Stimulated activated naive CD4-positive, alpha-beta T cell (primary cell): ENCODE measurements at regions not wholly inside any gene's neighbourhood (a gene's known extent, or its start where the extent isn't known, plus 50 kb on each side); places are given as distances from the start of the nearest gene placed in this dataset.

ENCODE experiments used
- DNase-seq, 6 experiments: peaks; one replicate each; lab custom pipeline; 2025; lab: John Stamatoyannopoulos, UW

DNA sequence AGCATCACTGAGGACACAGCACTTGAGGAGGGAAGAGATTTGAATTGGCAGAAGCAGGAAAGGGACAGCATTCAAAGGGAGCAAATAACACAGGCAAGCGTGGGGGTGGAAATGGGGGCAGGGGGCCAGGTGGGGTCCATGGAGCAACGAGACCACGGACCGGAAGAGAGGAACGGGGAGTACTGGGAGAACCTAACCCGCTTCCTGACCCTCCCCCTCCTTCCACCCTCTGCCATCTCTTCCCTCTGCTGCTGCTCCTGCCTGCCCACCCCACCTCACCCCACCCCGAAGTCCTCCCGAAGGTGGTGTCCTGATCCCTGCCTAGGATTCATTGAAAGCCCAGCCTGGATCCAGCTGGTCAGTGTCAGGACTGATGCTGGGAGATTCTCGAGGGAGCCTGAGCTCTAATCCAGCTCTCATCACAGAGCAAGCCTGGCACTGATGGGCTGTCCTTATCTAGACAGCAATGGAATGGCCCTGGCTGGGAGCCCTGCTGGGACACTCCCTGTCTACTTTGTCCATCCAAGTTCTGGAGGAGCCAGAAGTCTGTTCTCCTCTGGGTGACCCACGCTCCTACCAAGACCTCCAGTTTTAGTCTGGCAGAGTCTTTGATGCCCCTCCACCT is 105.0 kb downstream of the TRIM29 start:
- DNase-seq = no peak

DNA sequence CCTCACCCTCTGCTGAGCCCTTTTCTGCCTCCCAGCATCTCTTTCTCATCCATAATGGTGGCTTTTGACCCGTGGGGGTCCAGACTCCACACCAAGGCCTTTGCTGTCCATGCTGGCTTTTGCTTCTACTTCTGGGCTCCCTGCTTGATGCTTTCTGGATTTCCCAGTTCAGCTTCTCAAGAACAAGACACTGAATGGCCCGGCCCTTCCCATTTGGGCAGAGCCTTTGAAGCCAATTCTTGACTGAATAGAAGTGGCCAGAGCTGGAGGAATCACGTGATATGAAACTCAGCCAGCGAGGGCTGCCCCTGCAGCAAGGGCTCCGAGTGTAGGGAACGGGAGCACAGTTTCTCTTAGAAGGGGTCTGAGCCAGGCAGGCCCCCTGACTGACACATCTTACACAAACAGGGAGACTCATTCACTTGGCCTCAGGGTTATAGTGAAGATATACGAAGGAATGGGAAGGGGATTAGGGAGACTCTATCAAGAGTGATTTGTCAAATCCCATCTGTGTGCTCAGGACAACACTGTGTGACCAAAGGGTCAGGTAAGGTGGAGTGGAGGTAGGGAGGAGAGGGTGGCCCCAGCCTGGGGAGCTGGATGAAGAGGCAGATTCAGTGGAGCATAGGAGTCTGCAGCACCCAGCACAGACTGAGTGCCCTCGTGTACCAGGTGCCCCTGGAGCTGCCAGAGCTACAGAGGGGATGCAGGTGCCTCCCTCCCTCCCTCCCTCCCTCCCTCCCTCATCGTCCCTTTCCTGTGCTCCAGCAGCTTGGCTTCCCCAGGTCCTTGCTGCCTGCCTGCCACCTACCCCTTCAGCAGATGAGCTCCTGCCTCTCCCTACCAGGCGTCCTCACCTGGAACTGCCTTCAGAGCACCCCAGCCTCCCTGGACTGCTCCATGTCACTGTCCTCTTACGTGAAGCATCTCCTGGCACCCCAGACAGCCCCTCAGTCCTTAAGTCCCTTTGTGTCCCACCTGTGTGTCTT is 106.0 kb downstream of the TRIM29 start:
- no peak for DNase-seq

- DNase-seq = no peak
These were observed 106.8 kb downstream of the TRIM29 start for GRCh38 chr11:120031156-120031555.

- DNase-seq = no peak
These were observed 107.5 kb downstream of the TRIM29 start for GRCh38 chr11:120030411-120030810.

DNA sequence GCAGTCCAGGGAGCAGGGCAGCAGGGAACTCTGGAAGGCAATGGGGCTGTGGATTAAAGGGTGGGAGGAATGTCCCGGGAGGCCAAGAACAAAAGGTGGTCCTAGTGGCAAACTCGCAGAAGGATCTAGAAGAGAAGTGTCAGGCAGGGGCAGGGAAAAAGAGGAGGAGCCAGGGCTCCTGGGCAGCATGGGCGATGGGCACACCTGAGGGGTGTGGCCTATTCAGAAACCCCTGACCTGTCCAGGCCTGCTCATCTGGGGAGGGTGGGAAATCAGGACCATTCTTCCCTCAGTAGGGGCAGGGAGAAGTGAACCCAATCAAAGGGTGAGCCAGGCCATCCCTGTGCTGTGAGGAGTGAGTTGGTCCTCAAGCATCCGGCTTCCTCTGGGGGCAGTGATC is 108.6 kb downstream of the TRIM29 start:
- no peak for DNase-seq

GRCh38 chr11:120028897-120029258 is 109.0 kb downstream of the TRIM29 start:
- DNase-seq = no peak

DNA sequence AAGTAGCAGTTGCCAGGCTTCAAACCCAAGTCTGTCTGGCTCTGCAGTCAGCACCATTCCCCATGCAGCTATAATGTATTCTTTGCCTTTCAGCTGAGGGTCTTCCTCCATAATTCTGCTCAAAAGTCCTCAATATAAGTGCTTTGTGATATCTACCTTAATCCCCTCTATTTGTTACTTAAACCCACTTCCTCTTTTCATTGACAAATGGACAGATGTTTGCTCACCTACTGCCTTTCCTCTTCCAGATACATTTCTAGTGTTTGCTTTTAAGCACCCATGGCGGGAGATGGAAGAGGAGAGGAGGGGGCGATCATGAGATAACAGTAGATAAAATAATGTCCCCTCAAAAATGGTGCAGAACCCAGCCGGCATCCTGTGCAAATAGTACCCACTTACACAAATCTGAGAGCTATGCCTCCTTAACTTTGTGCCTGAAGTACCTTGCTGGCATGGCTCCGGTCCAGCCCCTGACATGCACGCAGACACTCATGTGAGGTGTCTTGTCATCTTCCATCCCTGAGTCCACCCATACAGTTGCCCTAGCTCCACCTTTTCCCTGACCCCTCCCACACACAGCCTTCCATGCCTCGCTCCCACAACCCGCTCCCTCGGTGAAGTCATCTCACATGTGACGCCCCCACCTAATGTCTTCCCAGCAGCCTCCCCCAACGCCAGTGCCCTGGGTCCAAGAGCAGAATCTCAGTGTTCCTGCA is 109.6 kb downstream of the TRIM29 start:
- no peak for DNase-seq

GRCh38 chr11:120027546-120028180 is 110.2 kb downstream of the TRIM29 start:
- no peak for DNase-seq

DNA sequence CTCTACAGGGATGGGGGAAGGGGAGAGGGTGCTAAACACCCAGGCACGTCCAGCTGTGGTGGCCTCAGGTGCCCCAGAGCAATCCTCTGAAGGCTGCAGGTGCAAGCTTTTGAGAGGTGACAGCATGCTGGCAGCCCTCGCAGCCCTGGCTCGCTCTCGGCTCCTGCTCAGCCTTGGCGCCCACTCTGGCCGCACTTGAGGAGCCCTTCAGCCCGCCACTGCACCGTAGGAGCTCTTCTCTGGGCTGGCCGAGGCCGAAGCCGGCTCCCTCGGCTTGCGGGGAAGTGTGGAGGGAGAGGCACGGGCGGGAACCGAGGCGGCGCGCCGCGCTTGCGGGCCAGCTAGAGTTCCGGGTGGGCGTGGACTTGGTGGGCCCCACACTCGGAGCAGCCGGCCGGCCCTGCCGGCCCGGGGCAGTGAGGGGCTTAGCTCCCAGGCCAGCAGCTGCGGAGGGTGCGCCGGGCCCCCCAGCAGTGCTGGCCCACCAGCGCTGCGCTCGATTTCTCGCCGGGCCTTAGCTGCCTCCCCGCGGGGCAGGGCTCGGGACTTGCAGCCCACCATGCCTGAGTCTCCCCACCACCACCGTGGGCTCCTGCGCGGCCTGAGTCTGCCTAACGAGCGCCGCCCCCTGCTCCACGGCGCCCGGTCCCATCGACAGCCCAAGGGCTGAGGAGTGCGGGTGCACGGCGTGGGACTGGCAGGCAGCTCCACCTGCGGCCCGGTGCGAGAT is 112.1 kb downstream of the TRIM29 start:
- DNase-seq = no peak

DNA sequence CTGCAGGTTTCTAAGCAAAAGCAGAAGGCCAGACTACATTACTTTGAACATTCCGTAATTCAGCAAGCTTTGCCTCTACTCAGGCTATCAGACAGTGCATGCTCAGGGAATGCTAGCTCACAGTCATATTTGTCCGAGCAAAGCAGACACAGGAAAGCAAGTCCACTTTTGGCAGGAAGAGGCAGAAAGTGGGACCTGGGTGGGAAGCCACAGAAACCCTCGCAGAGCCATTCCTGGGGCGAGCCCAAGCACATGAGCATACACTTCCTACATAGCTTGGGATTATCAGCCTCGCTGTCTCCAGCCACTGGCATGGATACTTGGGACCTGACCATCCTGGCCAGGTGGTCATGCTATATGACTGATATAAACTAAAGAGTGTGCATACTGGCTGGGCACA is 113.3 kb downstream of the TRIM29 start:
- DNase-seq = no peak

GRCh38 chr11:120024046-120024445 is 113.9 kb downstream of the TRIM29 start:
- DNase-seq = no peak

- no peak for DNase-seq
These were observed 114.4 kb downstream of the TRIM29 start for GRCh38 chr11:120023551-120023950.

DNA sequence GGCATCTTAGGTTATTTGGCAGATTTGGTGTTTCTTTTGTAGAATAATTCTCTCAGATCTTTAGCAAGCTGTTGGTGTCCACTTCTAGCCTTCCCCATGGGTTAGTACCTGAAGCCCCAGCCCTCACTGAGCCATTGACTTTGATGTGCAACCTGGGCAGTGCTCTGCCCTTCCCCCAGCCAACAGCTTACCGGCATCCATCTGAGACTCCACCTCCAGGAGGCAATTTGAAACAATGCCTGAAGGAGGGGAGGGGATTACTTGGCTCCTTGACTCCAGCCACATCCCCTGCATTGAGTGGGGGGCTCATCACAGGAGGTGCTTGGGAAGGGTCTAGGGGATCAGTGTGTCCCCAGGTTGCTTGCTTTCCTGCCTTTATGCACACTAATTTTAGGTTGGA is 114.8 kb downstream of the TRIM29 start:
- no peak for DNase-seq

DNA sequence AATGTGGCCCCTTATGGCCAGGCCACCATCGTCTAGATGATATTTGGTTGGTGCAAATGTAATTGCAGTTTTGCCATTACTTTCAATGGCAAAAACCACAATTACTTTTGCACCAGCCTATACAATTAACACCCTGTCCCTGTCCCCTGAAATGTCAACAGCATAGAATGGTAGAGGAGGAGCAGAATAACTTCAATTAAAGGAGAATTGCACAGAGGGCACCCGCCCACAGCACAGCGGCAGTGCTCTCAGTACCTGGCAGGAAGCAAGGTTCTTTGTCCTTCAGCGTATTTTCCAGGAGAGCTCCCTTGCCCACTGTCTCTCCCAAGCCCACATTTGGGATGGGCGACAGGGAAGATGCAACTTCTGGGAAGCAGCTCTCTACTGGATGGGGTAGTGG is 115.3 kb downstream of the TRIM29 start:
- DNase-seq = no peak

GRCh38 chr11:120021978-120022377 is 115.9 kb downstream of the TRIM29 start:
- no peak for DNase-seq

GRCh38 chr11:120021391-120021953 is 116.4 kb downstream of the TRIM29 start:
- DNase-seq = no peak

- DNase-seq = no peak
These were observed 116.9 kb downstream of the TRIM29 start for GRCh38 chr11:120020981-120021380.

DNA sequence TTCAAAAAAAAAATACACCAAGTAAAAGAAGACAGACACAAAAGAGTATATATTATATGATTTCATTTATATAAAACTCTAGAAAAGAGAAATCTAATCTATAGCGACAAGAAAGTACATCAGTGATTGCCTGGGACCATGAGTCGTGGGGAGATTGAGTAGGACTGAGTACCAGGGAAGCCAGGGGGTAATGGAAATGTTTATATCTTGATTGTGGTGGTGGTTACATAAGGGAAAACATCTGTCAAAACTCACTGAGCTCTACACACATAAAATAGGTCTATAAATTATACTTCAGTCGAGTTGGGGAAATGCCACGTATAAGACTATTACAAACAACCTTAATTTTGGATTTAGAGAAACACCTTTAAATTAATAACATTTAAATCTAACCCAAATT is 117.4 kb downstream of the TRIM29 start:
- no peak for DNase-seq

GRCh38 chr11:120019191-120019590 is 118.7 kb downstream of the TRIM29 start:
- DNase-seq = no peak

GRCh38 chr11:120017582-120018150 is 120.2 kb downstream of the TRIM29 start:
- no peak for DNase-seq
